Fibroblast of lung (primary cell): ENCODE measurements at regions not wholly inside any gene's neighbourhood (a gene's known extent, or its start where the extent isn't known, plus 50 kb on each side); places are given as distances from the start of the nearest gene placed in this dataset.

Source experiments
- DNase-seq, 2 donors: peaks; one replicate each; pipeline versions ENCODE4 v3.0.0 to v3.0.0-alpha.2; 2010; ENCODE audit warnings: low read depth in 2 of 2
- H2AFZ ChIP-seq: 2 replicates; pipeline ENCODE4 v1.5.1; 2012; ENCODE audit warnings: low read length, control low read depth, inconsistent platforms
- H3K27ac ChIP-seq: 2 replicates; pipeline ENCODE4 v1.5.1; 2011; ENCODE audit warnings: low read length, control low read depth; ENCODE audit not compliant: insufficient read depth
- H3K27me3 ChIP-seq: 2 replicates; pipeline ENCODE4 v1.5.1; 2011; ENCODE audit warnings: mild to moderate bottlenecking, low read length; ENCODE audit not compliant: control insufficient read depth, insufficient read depth
- H3K36me3 ChIP-seq: 2 replicates; pipeline ENCODE4 v1.5.1; 2011; ENCODE audit warnings: low read length; ENCODE audit not compliant: control insufficient read depth, insufficient read depth
- H3K4me1 ChIP-seq: 2 replicates; pipeline ENCODE4 v1.5.1; 2011; ENCODE audit warnings: low read length; ENCODE audit not compliant: control insufficient read depth, insufficient read depth; ENCODE audit errors: extremely low read depth
- H3K4me2 ChIP-seq: 2 replicates; pipeline ENCODE4 v1.5.1; 2011; ENCODE audit warnings: low read length, control low read depth; ENCODE audit not compliant: insufficient read depth; ENCODE audit errors: extremely low read depth
- H3K4me3 ChIP-seq, 4 experiments: fragments of 200-600 bp in 1 of 4; sonication (generic) in 1 of 4; replicated peaks in 1 of 4; 2 replicates each; pipeline ENCODE4 v1.5.1; 2011 to 2016; ENCODE audit warnings: low read length in 4 of 4, low read depth in 3 of 4, mild to moderate bottlenecking in 3 of 4, control low read depth in 2 of 4, inconsistent platforms in 1 of 4, mixed read lengths in 1 of 4; ENCODE audit not compliant: insufficient read depth in 1 of 4; ENCODE audit errors: control extremely low read depth in 1 of 4
- H3K79me2 ChIP-seq: 2 replicates; pipeline ENCODE4 v1.5.1; 2012; ENCODE audit warnings: mild to moderate bottlenecking, low read length, inconsistent platforms; ENCODE audit not compliant: control insufficient read depth, insufficient read depth
- H3K9ac ChIP-seq: 2 replicates; pipeline ENCODE4 v1.5.1; 2011; ENCODE audit warnings: mild to moderate bottlenecking, low read length, control low read depth; ENCODE audit not compliant: insufficient read depth
- H3K9me3 ChIP-seq: 2 replicates; pipeline ENCODE4 v1.5.1; 2012; ENCODE audit warnings: low read depth, low read length; ENCODE audit not compliant: control insufficient read depth, insufficient read depth
- H4K20me1 ChIP-seq: 2 replicates; pipeline ENCODE4 v1.5.1; 2011; ENCODE audit warnings: low read length; ENCODE audit not compliant: control insufficient read depth, insufficient read depth; ENCODE audit errors: extremely low read depth
- EZH2 ChIP-seq: IDR thresholded peaks from 2 replicates; pipeline ENCODE4 v1.5.1; 2012; ENCODE audit warnings: low read length, control low read depth, mild to moderate bottlenecking; ENCODE audit errors: missing control alignments
- TF ChIP-seq, protein P1 (sequence below), 2 donors: IDR thresholded peaks in 1 of 2; conservative IDR thresholded peaks in 1 of 2; 1 replicate in 1 of 2; 2 replicates in 1 of 2; pipeline ENCODE4 v1.5.1; 2011 to 2012; ENCODE audit warnings: low read length in 2 of 2, control low read depth in 1 of 2, inconsistent platforms in 1 of 2, low read depth in 1 of 2, mild to moderate bottlenecking in 1 of 2

DNA sequence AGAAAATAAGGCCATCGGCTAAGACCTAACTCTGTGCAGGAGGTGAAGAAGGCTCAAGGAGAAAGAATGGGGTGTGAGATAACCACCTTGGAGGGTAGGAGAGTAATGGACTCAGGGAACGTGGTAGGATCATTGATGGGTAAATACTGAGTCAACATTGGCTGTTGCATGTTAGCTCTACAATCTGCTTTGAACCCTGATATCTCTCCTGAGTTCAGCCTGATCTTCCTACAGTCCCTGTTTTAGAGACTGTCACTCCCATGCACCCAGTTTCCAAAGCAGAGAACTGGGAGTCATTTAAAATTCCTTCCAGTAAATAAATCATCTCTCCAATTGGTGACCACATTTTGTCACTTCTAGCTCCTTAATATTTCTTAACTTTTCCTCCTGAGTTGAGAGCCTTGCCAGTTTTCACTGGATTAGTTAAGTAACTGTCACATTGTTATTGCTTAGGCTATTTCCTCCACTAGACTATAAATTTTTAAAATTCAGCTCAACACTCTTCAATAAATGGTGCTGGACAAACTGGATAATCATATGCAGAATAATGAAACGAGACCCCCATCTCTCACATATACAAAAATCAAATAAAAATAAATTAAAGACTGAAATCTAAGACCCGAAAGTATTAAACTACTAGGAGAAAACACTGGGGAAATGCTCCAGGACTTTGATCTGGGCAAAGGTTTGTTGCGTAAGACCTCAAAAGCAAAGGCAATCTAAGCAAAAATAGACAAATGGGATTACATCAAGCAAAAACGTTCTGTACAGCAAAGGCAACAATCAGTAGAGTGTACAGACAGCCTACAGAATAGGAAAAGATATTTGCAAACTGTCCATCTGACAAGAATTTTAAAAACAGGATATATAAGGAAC is 138.9 kb upstream of the TMEM170B start:
- TF ChIP-seq, protein P1, sequence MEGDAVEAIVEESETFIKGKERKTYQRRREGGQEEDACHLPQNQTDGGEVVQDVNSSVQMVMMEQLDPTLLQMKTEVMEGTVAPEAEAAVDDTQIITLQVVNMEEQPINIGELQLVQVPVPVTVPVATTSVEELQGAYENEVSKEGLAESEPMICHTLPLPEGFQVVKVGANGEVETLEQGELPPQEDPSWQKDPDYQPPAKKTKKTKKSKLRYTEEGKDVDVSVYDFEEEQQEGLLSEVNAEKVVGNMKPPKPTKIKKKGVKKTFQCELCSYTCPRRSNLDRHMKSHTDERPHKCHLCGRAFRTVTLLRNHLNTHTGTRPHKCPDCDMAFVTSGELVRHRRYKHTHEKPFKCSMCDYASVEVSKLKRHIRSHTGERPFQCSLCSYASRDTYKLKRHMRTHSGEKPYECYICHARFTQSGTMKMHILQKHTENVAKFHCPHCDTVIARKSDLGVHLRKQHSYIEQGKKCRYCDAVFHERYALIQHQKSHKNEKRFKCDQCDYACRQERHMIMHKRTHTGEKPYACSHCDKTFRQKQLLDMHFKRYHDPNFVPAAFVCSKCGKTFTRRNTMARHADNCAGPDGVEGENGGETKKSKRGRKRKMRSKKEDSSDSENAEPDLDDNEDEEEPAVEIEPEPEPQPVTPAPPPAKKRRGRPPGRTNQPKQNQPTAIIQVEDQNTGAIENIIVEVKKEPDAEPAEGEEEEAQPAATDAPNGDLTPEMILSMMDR (conservative IDR thresholded peaks at IDR 0.05 in 1 of 2, IDR thresholded peaks at IDR 0.05 in 1 of 2; ENCODE audit: low read depth in 1 of 2, low read length in 2 of 2) = no peak
- TF ChIP-seq EZH2 = no peak
- Histone ChIP-seq H3K9me3 (no peaks in the 10 kb centered on the region), H3K27ac (no peak overlapping the region), H3K4me2 (no peak overlapping the region), H3K79me2 (no peaks in the 10 kb centered on the region), H2AFZ (no peak overlapping the region), H4K20me1 (no peaks in the 10 kb centered on the region), H3K9ac (no peak overlapping the region), H3K27me3 (no peaks in the 10 kb centered on the region), H3K4me1 (no peaks in the 10 kb centered on the region), H3K4me3 (no peak overlapping the region), H3K36me3 (no peaks in the 10 kb centered on the region)
- peak in 1 of 2 donors; percentile 50 for DNase-seq

DNA sequence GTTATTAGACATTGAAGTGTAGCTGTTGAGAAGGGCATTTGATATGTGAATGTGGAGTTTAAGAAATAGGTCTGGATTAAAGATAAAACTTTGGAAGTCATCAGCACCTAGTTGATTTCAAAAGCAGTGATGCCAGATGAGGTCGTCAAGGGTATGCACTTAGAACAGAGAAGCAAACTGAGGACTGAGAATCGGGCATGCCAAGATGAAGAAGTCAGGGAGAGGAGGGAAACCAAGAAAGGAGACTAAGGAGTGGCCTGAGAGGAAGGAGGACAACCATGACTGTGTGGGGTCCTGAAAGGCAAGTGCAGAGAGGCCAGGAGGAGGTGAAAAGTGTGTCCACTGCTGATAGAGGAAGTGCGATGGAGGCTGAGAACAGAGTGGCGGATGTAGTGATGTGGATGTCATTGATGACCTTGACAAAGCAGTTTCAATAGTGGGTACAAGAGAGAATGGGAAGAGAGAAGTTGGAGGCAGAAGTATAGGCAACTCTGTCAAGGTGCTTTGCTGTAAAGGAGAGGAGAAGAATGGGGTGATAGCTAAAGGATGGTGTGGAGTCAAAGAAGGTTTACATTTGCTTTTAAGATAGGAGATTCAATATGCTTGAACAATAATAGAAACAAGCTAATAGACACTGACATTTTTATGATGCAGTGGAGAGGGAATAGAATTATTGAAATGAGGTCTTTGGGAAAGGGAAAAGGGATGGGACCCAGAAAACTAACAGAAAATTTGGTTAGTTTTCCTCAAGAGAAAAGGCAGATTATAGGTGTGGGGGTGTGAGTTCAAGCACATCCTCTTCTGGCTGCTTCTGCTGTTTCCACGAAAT is 139.7 kb upstream of the TMEM170B start:
- no peak overlapping the region for H3K27ac ChIP-seq
- H4K20me1 ChIP-seq = no peaks in the 10 kb centered on the region
- no peak for DNase-seq
- H3K4me3 ChIP-seq = no peak overlapping the region
- no peak for TF ChIP-seq EZH2
- TF ChIP-seq, protein P1 (conservative IDR thresholded peaks at IDR 0.05 in 1 of 2, IDR thresholded peaks at IDR 0.05 in 1 of 2; ENCODE audit: low read depth in 1 of 2, low read length in 2 of 2) = no peak
- H3K36me3 ChIP-seq = no peaks in the 10 kb centered on the region
- no peaks in the 10 kb centered on the region for H3K79me2 ChIP-seq
- no peak overlapping the region for H3K4me2 ChIP-seq
- no peaks in the 10 kb centered on the region for H3K9me3 ChIP-seq
- H3K4me1 ChIP-seq = no peaks in the 10 kb centered on the region
- no peak overlapping the region for H3K9ac ChIP-seq
- no peaks in the 10 kb centered on the region for H3K27me3 ChIP-seq
- no peak overlapping the region for H2AFZ ChIP-seq

DNA sequence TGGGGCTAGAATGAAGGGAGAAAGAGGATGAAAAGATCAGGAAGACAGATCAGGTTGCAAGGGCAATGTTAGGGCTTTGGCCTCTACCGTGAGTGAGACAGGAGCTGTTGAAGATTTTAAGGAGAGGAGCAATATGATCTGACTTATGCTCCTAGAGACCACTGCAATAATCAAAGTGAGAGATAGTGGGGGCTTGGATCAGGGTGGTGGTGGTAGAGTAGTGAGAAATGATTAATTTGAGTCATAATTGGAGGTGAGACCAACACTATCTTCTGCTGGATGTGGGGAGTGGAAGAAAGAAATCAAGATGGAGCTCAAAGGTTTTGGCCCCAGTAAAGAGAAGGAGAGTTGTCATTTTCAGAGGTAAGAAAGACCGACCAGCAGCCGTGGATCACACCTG is 140.7 kb upstream of the TMEM170B start:
- DNase-seq = no peak
- Histone ChIP-seq H3K27me3 (no peaks in the 10 kb centered on the region), H3K27ac (no peak overlapping the region), H3K9ac (no peak overlapping the region), H3K9me3 (no peaks in the 10 kb centered on the region), H4K20me1 (no peaks in the 10 kb centered on the region), H2AFZ (no peak overlapping the region), H3K4me3 (no peak overlapping the region), H3K36me3 (no peaks in the 10 kb centered on the region), H3K4me1 (no peaks in the 10 kb centered on the region), H3K4me2 (no peak overlapping the region), H3K79me2 (no peaks in the 10 kb centered on the region)
- no peak for TF ChIP-seq EZH2
- TF ChIP-seq, protein P1 (conservative IDR thresholded peaks at IDR 0.05 in 1 of 2, IDR thresholded peaks at IDR 0.05 in 1 of 2; ENCODE audit: low read depth in 1 of 2, low read length in 2 of 2) = no peak
